Karpas-422 (cell line): ENCODE measurements at regions not wholly inside any gene's neighbourhood (a gene's known extent, or its start where the extent isn't known, plus 50 kb on each side); places are given as distances from the start of the nearest gene placed in this dataset.

Source experiments
- DNase-seq: peaks from one replicate; pipeline ENCODE4 v3.0.0-alpha.2; 2015
- H2AFZ ChIP-seq: fragments of 200-600 bp; sonication (generic); 2 replicates; pipeline ENCODE4 v1.6.1; 2014; ENCODE audit warnings: antibody characterized with exemption, low read length, mixed read lengths
- H3K27ac ChIP-seq: fragments of 200-600 bp; sonication (generic); 2 replicates; pipeline ENCODE4 v1.5.1; 2014; ENCODE audit warnings: mild to moderate bottlenecking, low read length, moderate library complexity
- H3K27me3 ChIP-seq: fragments of 200-600 bp; sonication (generic); 2 replicates; pipeline ENCODE4 v1.6.1; 2014; ENCODE audit warnings: low read length, mixed read lengths
- H3K36me3 ChIP-seq: fragments of 200-600 bp; sonication (generic); 2 replicates; pipeline ENCODE4 v1.6.1; 2014; ENCODE audit warnings: low read length, mixed read lengths; ENCODE audit not compliant: insufficient read depth
- H3K4me1 ChIP-seq: fragments of 200-600 bp; sonication (generic); 2 replicates; pipeline ENCODE4 v1.6.1; 2014; ENCODE audit warnings: mild to moderate bottlenecking, low read length, mixed read lengths
- H3K4me2 ChIP-seq: fragments of 200-600 bp; sonication (generic); 2 replicates; pipeline ENCODE4 v1.6.1; 2014; ENCODE audit warnings: low read length, low read depth, mild to moderate bottlenecking; ENCODE audit not compliant: poor library complexity, severe bottlenecking
- H3K4me3 ChIP-seq: fragments of 200-600 bp; sonication (generic); 2 replicates; pipeline ENCODE4 v1.5.1; 2014; ENCODE audit warnings: mild to moderate bottlenecking, antibody characterized with exemption, low read length, mixed read lengths
- H3K79me2 ChIP-seq: fragments of 200-600 bp; sonication (generic); 2 replicates; pipeline ENCODE4 v1.6.1; 2014; ENCODE audit warnings: mild to moderate bottlenecking, low read length, mixed read lengths
- H3K9ac ChIP-seq: fragments of 200-600 bp; sonication (generic); 2 replicates; pipeline ENCODE4 v1.6.0; 2014; ENCODE audit warnings: low read length
- H3K9me2 ChIP-seq: fragments of 200-600 bp; sonication (generic), shearing (Covaris generic); replicated peaks from 2 replicates; pipeline ENCODE4 v1.6.0; 2014; ENCODE audit warnings: mild to moderate bottlenecking, low read length, moderate library complexity; ENCODE audit not compliant: insufficient read depth
- H3K9me3 ChIP-seq: fragments of 300-700, 200-600 bp; sonication (generic); 2 replicates; pipeline ENCODE4 v1.6.1; 2014; ENCODE audit warnings: low read length, mixed read lengths
- H4K20me1 ChIP-seq: fragments of 200-600 bp; sonication (generic); 2 replicates; pipeline ENCODE4 v1.6.1; 2014; ENCODE audit warnings: mild to moderate bottlenecking, antibody characterized with exemption, low read length, low read depth; ENCODE audit not compliant: insufficient read depth

- no peak for DNase-seq
- H3K27ac ChIP-seq: no peak overlapping the region
- no peak overlapping the region for H3K4me3 ChIP-seq
- H4K20me1 ChIP-seq: no peaks in the 10 kb centered on the region
- no peak overlapping the region for H2AFZ ChIP-seq
- H3K9me3 ChIP-seq: no peaks in the 10 kb centered on the region
- no peaks in the 10 kb centered on the region for H3K9me2 ChIP-seq
- no peak overlapping the region for H3K9ac ChIP-seq
- H3K4me1 ChIP-seq: no peaks in the 10 kb centered on the region
- H3K36me3 ChIP-seq: no peaks in the 10 kb centered on the region
- no peak overlapping the region for H3K4me2 ChIP-seq
- H3K79me2 ChIP-seq: no peaks in the 10 kb centered on the region
- H3K27me3 ChIP-seq: no peaks in the 10 kb centered on the region
Observed at GRCh38 chr10:64546073-64546472, 1024.9 kb downstream of the REEP3 start.

- H3K4me3 ChIP-seq: no peak overlapping the region
- H3K4me1 ChIP-seq: no peaks in the 10 kb centered on the region
- no peaks in the 10 kb centered on the region for H3K9me2 ChIP-seq
- H2AFZ ChIP-seq: no peak overlapping the region
- no peak overlapping the region for H3K4me2 ChIP-seq
- no peaks in the 10 kb centered on the region for H4K20me1 ChIP-seq
- no peak for DNase-seq
- no peaks in the 10 kb centered on the region for H3K27me3 ChIP-seq
- H3K27ac ChIP-seq: no peak overlapping the region
- no peaks in the 10 kb centered on the region for H3K79me2 ChIP-seq
- H3K9me3 ChIP-seq: no peaks in the 10 kb centered on the region
- H3K36me3 ChIP-seq: no peaks in the 10 kb centered on the region
- no peak overlapping the region for H3K9ac ChIP-seq
Observed at GRCh38 chr10:64547168-64547567, 1026.0 kb downstream of the REEP3 start.

- Histone ChIP-seq H3K27ac (no peak overlapping the region), H3K9ac (no peak overlapping the region), H3K9me2 (no peaks in the 10 kb centered on the region), H3K4me3 (no peak overlapping the region), H4K20me1 (no peaks in the 10 kb centered on the region), H3K27me3 (no peaks in the 10 kb centered on the region), H3K4me1 (no peaks in the 10 kb centered on the region), H3K79me2 (no peaks in the 10 kb centered on the region), H3K9me3 (no peaks in the 10 kb centered on the region), H2AFZ (no peak overlapping the region), H3K4me2 (no peak overlapping the region), H3K36me3 (no peaks in the 10 kb centered on the region)
- no peak for DNase-seq
Observed at GRCh38 chr10:64555666-64556065, 1034.5 kb downstream of the REEP3 start.

GRCh38 chr10:64558094-64558835 is 1037.1 kb downstream of the REEP3 start:
- Histone ChIP-seq H3K79me2 (no peaks in the 10 kb centered on the region), H3K27ac (no peak overlapping the region), H3K9me2 (no peaks in the 10 kb centered on the region), H2AFZ (no peak overlapping the region), H3K4me2 (no peak overlapping the region), H3K9me3 (no peaks in the 10 kb centered on the region), H3K9ac (no peak overlapping the region), H4K20me1 (no peaks in the 10 kb centered on the region), H3K27me3 (no peaks in the 10 kb centered on the region), H3K4me3 (no peak overlapping the region), H3K36me3 (no peaks in the 10 kb centered on the region), H3K4me1 (no peaks in the 10 kb centered on the region)
- no peak for DNase-seq

GRCh38 chr10:64571056-64571455 is 1049.9 kb downstream of the REEP3 start:
- no peaks in the 10 kb centered on the region for H3K9me3 ChIP-seq
- H2AFZ ChIP-seq: no peak overlapping the region
- H3K4me1 ChIP-seq: no peaks in the 10 kb centered on the region
- no peaks in the 10 kb centered on the region for H3K9me2 ChIP-seq
- H4K20me1 ChIP-seq: no peaks in the 10 kb centered on the region
- no peaks in the 10 kb centered on the region for H3K79me2 ChIP-seq
- DNase-seq: no peak
- H3K36me3 ChIP-seq: no peaks in the 10 kb centered on the region
- no peak overlapping the region for H3K9ac ChIP-seq
- no peaks in the 10 kb centered on the region for H3K27me3 ChIP-seq
- H3K27ac ChIP-seq: no peak overlapping the region
- H3K4me3 ChIP-seq: no peak overlapping the region
- H3K4me2 ChIP-seq: no peak overlapping the region

GRCh38 chr10:64573623-64574325 is 1052.6 kb downstream of the REEP3 start:
- H3K9me3 ChIP-seq: no peaks in the 10 kb centered on the region
- no peak overlapping the region for H3K4me3 ChIP-seq
- H3K9ac ChIP-seq: no peak overlapping the region
- no peaks in the 10 kb centered on the region for H4K20me1 ChIP-seq
- H3K9me2 ChIP-seq: no peaks in the 10 kb centered on the region
- H3K27me3 ChIP-seq: no peaks in the 10 kb centered on the region
- DNase-seq: no peak
- H3K27ac ChIP-seq: no peak overlapping the region
- H3K36me3 ChIP-seq: no peaks in the 10 kb centered on the region
- H3K79me2 ChIP-seq: no peaks in the 10 kb centered on the region
- H2AFZ ChIP-seq: no peak overlapping the region
- no peaks in the 10 kb centered on the region for H3K4me1 ChIP-seq
- H3K4me2 ChIP-seq: no peak overlapping the region

- Histone ChIP-seq H3K4me1 (no peaks in the 10 kb centered on the region), H3K9me2 (no peaks in the 10 kb centered on the region), H3K4me2 (no peak overlapping the region), H3K36me3 (no peaks in the 10 kb centered on the region), H3K79me2 (no peaks in the 10 kb centered on the region), H2AFZ (no peak overlapping the region), H3K9ac (no peak overlapping the region), H3K27ac (no peak overlapping the region), H3K27me3 (no peaks in the 10 kb centered on the region), H4K20me1 (no peaks in the 10 kb centered on the region), H3K9me3 (no peaks in the 10 kb centered on the region), H3K4me3 (no peak overlapping the region)
- no peak for DNase-seq
Observed at GRCh38 chr10:64574371-64574770, 1053.2 kb downstream of the REEP3 start.

GRCh38 chr10:64576497-64576896 is 1055.3 kb downstream of the REEP3 start:
- no peaks in the 10 kb centered on the region for H3K9me3 ChIP-seq
- no peaks in the 10 kb centered on the region for H3K4me1 ChIP-seq
- H3K27ac ChIP-seq: no peak overlapping the region
- no peak overlapping the region for H3K4me2 ChIP-seq
- no peaks in the 10 kb centered on the region for H3K36me3 ChIP-seq
- H2AFZ ChIP-seq: no peak overlapping the region
- H3K4me3 ChIP-seq: no peak overlapping the region
- no peaks in the 10 kb centered on the region for H3K9me2 ChIP-seq
- H3K27me3 ChIP-seq: no peaks in the 10 kb centered on the region
- H3K79me2 ChIP-seq: no peaks in the 10 kb centered on the region
- no peak overlapping the region for H3K9ac ChIP-seq
- no peaks in the 10 kb centered on the region for H4K20me1 ChIP-seq
- DNase-seq: no peak
